ENCODE measurements at regions not wholly inside any gene's neighbourhood (a gene's known extent, or its start where the extent isn't known, plus 50 kb on each side); places are given as distances from the start of the nearest gene placed in this dataset.
A peak's percentile ranks its signal among the peaks of the same experiment; 100 is the strongest.

- no peak overlapping the region for H3K4me3 ChIP-seq (ENCODE audit: low read depth, low read length)
- TF ChIP-seq CTCF (IDR thresholded peaks at IDR 0.05; ENCODE audit: control insufficient read depth, extremely low read depth, insufficient read depth) = no peak
- DNase-seq (ENCODE audit: low read depth) = no peak
Observed at GRCh38 chr6:169009628-169010027, 244.0 kb downstream of the THBS2 start.

GRCh38 chr6:169008641-169009257 is 244.9 kb downstream of the THBS2 start:
- 0 out of 2 replicates have a peak, but pooled peaks have one; percentile 0 for TF ChIP-seq CTCF (IDR thresholded peaks at IDR 0.05; ENCODE audit: control insufficient read depth, extremely low read depth, insufficient read depth)
- no peak for DNase-seq (ENCODE audit: low read depth)
- no peak overlapping the region for H3K4me3 ChIP-seq (ENCODE audit: low read depth, low read length)

GRCh38 chr6:169005166-169005565 is 248.5 kb downstream of the THBS2 start:
- DNase-seq (ENCODE audit: low read depth) = no peak
- no peak for TF ChIP-seq CTCF (IDR thresholded peaks at IDR 0.05; ENCODE audit: control insufficient read depth, extremely low read depth, insufficient read depth)
- no peak overlapping the region for H3K4me3 ChIP-seq (ENCODE audit: low read depth, low read length)

GRCh38 chr6:169000022-169000421 is 253.6 kb downstream of the THBS2 start:
- TF ChIP-seq CTCF (IDR thresholded peaks at IDR 0.05; ENCODE audit: control insufficient read depth, extremely low read depth, insufficient read depth) = no peak
- H3K4me3 ChIP-seq (ENCODE audit: low read depth, low read length) = no peak overlapping the region
- no peak for DNase-seq (ENCODE audit: low read depth)

GRCh38 chr6:168999392-168999791 is 254.3 kb downstream of the THBS2 start:
- H3K4me3 ChIP-seq (ENCODE audit: low read depth, low read length) = no peak overlapping the region
- TF ChIP-seq CTCF (IDR thresholded peaks at IDR 0.05; ENCODE audit: control insufficient read depth, extremely low read depth, insufficient read depth) = no peak
- DNase-seq (ENCODE audit: low read depth) = no peak

GRCh38 chr6:168996356-168996625 is 257.4 kb downstream of the THBS2 start:
- H3K4me3 ChIP-seq (ENCODE audit: low read depth, low read length) = no peak overlapping the region
- DNase-seq (ENCODE audit: low read depth) = no peak
- TF ChIP-seq CTCF (IDR thresholded peaks at IDR 0.05; ENCODE audit: control insufficient read depth, extremely low read depth, insufficient read depth) = no peak

Data from LNCaP clone FGC (cell line).